ENCODE measurements at regions not wholly inside any gene's neighbourhood (a gene's known extent, or its start where the extent isn't known, plus 50 kb on each side); places are given as distances from the start of the nearest gene placed in this dataset.
"Not testable (repeated sequence)": the region's sequence is repeated elsewhere in the genome, so short reads cannot be mapped to it uniquely, and the experiment has no call there.

DNA sequence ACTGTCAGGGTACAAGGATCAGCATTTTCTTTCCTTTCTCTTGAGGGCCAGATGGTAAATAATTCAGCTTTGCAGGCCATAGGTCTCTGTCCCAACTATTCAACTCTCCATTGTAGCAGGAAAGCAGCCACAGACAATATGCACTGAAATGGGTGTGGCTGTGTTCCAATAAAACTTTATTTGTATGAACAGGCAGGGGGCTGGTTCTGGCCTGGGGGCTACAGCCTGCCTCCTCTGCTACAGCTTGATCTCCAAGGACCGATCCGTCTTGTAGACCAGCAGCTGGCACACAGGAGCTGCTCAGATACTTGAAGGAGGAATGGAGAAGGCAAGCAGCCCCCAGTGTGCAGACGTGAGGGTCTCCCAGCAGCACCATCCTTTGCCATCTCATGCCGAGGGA is 127.1 kb downstream of the OTOP1 start:
- not testable (repeated sequence) for TF ChIP-seq EZH2phosphoT487 (IDR thresholded peaks at IDR 0.05; ENCODE audit: insufficient read depth, low read depth); EZH2 (IDR thresholded peaks at IDR 0.05; ENCODE audit: insufficient read depth, poor library complexity, severe bottlenecking)

All from GM23248 (cell line).